ENCODE measurements at regions not wholly inside any gene's neighbourhood (a gene's known extent, or its start where the extent isn't known, plus 50 kb on each side); places are given as distances from the start of the nearest gene placed in this dataset.
"Not testable (repeated sequence)": the region's sequence is repeated elsewhere in the genome, so short reads cannot be mapped to it uniquely, and the experiment has no call there.

DNA sequence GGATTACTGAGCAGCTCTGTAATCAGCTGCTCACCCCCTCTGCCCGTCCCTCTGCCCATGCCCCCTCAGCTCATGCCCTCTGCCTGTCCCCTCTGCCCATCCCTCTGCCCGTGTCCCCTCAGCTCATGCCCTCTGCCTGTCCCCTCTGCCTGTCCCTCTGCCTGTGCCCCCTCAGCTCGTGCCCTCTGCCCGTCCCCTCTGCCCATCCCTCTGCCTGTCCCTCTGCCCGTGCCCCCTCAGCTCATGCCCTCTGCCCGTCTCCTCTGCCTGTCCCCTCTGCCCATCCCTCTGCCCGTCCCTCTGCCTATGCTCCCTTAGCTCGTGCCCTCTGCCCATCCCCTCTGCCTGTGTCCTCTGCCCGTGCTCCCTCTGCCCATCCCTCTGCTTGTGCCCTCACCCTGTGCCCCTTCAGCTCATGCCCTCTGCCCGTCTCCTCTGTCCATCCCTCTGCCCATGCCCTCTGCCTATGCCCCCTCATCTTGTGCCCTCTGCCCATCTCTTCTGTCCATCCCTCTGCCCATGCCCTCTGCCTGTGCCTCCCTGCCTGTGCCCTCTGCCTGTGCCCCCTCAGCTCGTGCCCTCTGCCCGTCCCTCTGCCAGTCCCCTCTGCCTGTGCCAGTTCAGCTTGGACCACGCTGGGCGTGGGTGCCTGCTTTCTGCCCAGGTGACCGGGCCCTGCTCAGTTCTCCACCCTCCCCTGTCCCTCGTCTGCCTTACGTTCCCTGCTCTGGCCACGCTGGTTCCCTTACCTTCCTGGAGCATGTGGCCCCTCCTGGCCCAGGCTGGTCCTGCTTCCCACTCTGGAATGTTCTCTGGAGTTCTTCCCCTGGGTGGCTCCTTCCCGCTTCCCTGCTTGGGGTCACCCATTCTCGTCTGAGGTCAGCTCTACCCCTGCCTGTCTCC, 97.6 kb downstream of the NPIPB11 start:
- TF ChIP-seq, protein P1, sequence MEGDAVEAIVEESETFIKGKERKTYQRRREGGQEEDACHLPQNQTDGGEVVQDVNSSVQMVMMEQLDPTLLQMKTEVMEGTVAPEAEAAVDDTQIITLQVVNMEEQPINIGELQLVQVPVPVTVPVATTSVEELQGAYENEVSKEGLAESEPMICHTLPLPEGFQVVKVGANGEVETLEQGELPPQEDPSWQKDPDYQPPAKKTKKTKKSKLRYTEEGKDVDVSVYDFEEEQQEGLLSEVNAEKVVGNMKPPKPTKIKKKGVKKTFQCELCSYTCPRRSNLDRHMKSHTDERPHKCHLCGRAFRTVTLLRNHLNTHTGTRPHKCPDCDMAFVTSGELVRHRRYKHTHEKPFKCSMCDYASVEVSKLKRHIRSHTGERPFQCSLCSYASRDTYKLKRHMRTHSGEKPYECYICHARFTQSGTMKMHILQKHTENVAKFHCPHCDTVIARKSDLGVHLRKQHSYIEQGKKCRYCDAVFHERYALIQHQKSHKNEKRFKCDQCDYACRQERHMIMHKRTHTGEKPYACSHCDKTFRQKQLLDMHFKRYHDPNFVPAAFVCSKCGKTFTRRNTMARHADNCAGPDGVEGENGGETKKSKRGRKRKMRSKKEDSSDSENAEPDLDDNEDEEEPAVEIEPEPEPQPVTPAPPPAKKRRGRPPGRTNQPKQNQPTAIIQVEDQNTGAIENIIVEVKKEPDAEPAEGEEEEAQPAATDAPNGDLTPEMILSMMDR (IDR thresholded peaks at IDR 0.05; ENCODE audit: unreplicated experiment): no peak
- H3K9me3 Mint-ChIP-seq (ENCODE audit: low read depth): no peaks in the 10 kb centered on the region
- H3K27me3 Mint-ChIP-seq: peaks cover 14% of the 10 kb centered on the region
- DNase-seq (ENCODE audit: low spot score, unreplicated experiment): no peak
- no peaks in the 10 kb centered on the region for H3K36me3 Mint-ChIP-seq (ENCODE audit: insufficient read depth)
- H3K27ac Mint-ChIP-seq: no peak overlapping the region
- peaks cover 6% of the 10 kb centered on the region for H3K4me1 Mint-ChIP-seq (ENCODE audit: low read depth)
- no peak overlapping the region for H3K4me3 Mint-ChIP-seq (ENCODE audit: low read depth)

DNA sequence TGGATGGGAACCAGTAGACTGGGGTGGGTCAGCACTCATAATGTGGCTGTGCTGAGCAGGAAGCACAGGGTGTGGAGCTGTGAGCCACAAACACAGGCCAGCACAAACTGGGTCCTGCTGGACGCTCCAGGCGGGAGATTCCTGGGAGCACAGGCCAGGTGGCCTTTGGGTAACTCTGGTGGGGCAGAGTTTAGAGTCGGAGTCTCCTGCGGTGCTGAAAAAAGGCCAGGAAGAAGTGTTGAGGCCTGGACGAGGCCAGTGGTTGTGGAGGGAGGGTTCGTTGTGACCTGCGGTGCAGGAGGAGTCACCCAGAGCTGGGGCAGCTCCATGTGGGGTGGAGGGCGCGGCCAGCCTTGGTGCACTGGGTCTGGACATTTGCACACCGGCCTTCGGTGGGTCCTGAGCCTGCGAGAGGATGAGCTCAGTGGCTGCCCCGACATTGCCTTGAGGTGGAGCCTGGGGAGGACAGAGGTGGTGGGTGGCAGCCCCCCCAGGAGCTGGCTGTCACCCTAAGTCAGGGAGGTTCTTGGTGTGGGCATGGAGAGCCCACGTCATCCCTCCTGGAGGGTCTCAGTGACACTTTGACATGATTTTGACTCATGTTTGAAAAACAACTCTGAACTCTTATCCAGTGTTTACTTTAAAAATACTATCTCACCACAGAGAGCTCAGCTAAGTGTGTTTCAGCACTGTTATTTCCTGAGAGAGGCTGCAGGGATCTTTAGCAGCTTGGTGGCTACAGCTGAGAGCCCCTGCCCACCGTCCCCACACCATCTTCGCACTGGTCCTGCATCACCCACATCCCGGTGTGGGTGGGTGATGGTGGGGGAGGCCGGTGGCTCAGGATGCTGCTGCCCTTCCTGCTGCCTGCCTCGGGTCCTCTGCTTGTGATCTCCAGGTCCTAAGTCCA, 98.7 kb downstream of the NPIPB11 start:
- Mint-ChIP-seq H3K4me1 (ENCODE audit: low read depth) (peaks cover 6% of the 10 kb centered on the region), H3K27me3 (peaks cover 12% of the 10 kb centered on the region), H3K27ac (no peak overlapping the region), H3K4me3 (ENCODE audit: low read depth) (no peak overlapping the region), H3K36me3 (ENCODE audit: insufficient read depth) (no peaks in the 10 kb centered on the region), H3K9me3 (ENCODE audit: low read depth) (no peaks in the 10 kb centered on the region)
- no peak for DNase-seq (ENCODE audit: low spot score, unreplicated experiment)
- TF ChIP-seq, protein P1 (IDR thresholded peaks at IDR 0.05; ENCODE audit: unreplicated experiment): no peak

DNA sequence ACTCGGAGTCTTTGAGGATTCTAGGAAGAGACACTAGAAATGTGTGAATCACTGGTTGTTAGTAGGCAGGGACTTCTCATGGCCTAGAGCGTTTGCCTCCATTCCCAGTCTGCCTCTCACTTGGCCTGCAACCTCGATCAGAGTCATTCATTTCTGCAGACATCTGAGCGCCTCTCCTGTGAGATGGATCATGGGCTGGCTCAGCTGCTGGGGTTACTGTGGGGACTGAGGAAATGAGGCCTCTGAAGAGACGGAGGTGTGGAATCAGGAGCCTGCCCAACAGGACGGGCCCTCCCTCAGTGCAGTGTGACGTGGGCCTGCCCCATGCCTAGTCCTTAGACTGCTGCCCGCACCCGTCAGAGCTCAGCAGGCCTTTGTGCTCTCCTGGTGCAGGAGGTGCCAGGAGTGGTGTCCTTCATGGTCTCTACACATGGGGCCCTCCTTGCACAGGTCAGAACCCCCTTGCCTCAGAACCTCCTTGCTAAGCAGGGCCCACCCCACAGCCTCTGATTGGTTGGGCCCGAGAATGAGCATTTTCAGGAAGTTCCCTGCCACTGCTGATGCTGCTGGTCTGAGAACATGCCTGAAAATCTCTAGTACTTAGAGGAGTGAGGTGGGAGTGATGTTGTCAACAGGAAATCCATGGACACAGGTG, 99.4 kb downstream of the NPIPB11 start:
- Mint-ChIP-seq H3K4me1 (ENCODE audit: low read depth) (peaks cover 6% of the 10 kb centered on the region), H3K27ac (no peak overlapping the region), H3K4me3 (ENCODE audit: low read depth) (no peak overlapping the region), H3K9me3 (ENCODE audit: low read depth) (no peaks in the 10 kb centered on the region), H3K36me3 (ENCODE audit: insufficient read depth) (no peaks in the 10 kb centered on the region), H3K27me3 (peaks cover 15% of the 10 kb centered on the region)
- no peak for DNase-seq (ENCODE audit: low spot score, unreplicated experiment)
- TF ChIP-seq, protein P1 (IDR thresholded peaks at IDR 0.05; ENCODE audit: unreplicated experiment): no peak

DNA sequence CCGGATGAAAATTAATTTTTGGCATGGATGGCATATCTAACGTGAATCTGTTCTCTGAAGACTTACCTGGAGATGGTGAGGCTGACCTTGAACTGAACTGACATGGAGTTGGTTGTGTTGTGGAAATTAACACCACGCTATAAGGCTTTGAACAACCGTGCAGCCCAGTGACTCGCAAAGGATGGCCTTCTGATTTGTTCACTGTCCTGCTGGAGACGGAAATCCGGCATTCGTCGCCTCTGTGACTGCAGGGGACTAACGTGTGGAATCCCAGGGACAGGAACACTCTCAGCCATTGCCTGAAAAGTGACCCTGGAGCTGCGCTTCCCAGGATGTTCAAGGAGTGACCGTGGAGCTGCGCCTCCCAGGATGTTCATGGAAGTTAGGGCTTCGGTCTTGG, 100.3 kb downstream of the NPIPB11 start:
- Mint-ChIP-seq H3K9me3 (ENCODE audit: low read depth) (no peaks in the 10 kb centered on the region), H3K4me1 (ENCODE audit: low read depth) (peaks cover 6% of the 10 kb centered on the region), H3K4me3 (ENCODE audit: low read depth) (no peak overlapping the region), H3K27me3 (peaks cover 15% of the 10 kb centered on the region), H3K27ac (no peak overlapping the region), H3K36me3 (ENCODE audit: insufficient read depth) (no peaks in the 10 kb centered on the region)
- no peak for DNase-seq (ENCODE audit: low spot score, unreplicated experiment)
- TF ChIP-seq, protein P1 (IDR thresholded peaks at IDR 0.05; ENCODE audit: unreplicated experiment): no peak

DNA sequence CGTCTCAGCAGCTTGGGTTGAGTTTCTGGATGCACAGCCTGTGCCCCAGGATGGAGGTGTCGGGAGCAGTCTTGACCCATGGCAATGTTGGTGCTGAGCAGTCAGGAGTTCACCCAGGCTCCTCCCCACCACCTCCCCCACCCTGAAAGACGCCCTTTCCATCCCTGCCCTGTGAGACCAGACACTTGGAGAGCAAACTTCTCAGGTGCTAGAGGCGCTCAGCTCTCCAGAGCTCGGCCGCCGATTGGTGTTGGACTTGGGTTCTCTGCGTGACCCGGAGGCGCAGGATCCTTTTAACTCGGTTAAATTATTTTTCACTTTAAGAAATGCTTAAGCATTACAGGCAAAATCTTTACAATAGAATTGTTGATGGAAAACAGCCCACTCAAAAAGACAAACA, 101.5 kb downstream of the NPIPB11 start:
- DNase-seq (ENCODE audit: low spot score, unreplicated experiment); H3K4me3 Mint-ChIP-seq (ENCODE audit: low read depth); H3K27ac Mint-ChIP-seq; H3K4me1 Mint-ChIP-seq (ENCODE audit: low read depth); H3K36me3 Mint-ChIP-seq (ENCODE audit: insufficient read depth); H3K9me3 Mint-ChIP-seq (ENCODE audit: low read depth): not testable (repeated sequence)
- H3K27me3 Mint-ChIP-seq: peaks cover 12% of the 10 kb centered on the region

All from progenitor cell of endocrine pancreas (in vitro differentiated cells).